Stomach (tissue), 4 donors: ENCODE measurements at regions not wholly inside any gene's neighbourhood (a gene's known extent, or its start where the extent isn't known, plus 50 kb on each side); places are given as distances from the start of the nearest gene placed in this dataset.

Source experiments
- EP300 ChIP-seq: sonication (generic); formaldehyde crosslinking; IDR thresholded peaks from one replicate; pipeline ENCODE4 v1.6.1; 2017; ENCODE audit warnings: antibody characterized with exemption
- POLR2AphosphoS5 ChIP-seq, 3 donors: sonication (generic); formaldehyde crosslinking; IDR thresholded peaks; one replicate each; pipeline ENCODE4 v1.6.1; 2016; ENCODE audit warnings: antibody characterized with exemption in 3 of 3
- TF ChIP-seq, protein P1 (sequence below), 7 experiments: fragments of 450-650 bp in 4 of 7; fragments of 200-600 bp in 3 of 7; sonication (generic) in 3 of 7; IDR thresholded peaks; one replicate each; pipeline ENCODE4 v1.5.1; 2016 to 2019; ENCODE audit warnings: antibody characterized with exemption in 7 of 7, control low read depth in 2 of 7, mild to moderate bottlenecking in 1 of 7

GRCh38 chr18:55893948-55894347, 306.0 kb upstream of the TCF4 start:
- TF ChIP-seq, protein P1, sequence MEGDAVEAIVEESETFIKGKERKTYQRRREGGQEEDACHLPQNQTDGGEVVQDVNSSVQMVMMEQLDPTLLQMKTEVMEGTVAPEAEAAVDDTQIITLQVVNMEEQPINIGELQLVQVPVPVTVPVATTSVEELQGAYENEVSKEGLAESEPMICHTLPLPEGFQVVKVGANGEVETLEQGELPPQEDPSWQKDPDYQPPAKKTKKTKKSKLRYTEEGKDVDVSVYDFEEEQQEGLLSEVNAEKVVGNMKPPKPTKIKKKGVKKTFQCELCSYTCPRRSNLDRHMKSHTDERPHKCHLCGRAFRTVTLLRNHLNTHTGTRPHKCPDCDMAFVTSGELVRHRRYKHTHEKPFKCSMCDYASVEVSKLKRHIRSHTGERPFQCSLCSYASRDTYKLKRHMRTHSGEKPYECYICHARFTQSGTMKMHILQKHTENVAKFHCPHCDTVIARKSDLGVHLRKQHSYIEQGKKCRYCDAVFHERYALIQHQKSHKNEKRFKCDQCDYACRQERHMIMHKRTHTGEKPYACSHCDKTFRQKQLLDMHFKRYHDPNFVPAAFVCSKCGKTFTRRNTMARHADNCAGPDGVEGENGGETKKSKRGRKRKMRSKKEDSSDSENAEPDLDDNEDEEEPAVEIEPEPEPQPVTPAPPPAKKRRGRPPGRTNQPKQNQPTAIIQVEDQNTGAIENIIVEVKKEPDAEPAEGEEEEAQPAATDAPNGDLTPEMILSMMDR (IDR thresholded peaks at IDR 0.05) = no peak
- TF ChIP-seq EP300 (no peak), POLR2AphosphoS5 (IDR thresholded peaks at IDR 0.05) (no peak)
